Smooth muscle cell (in vitro differentiated cells): ENCODE measurements at regions not wholly inside any gene's neighbourhood (a gene's known extent, or its start where the extent isn't known, plus 50 kb on each side); places are given as distances from the start of the nearest gene placed in this dataset.

Experiments used
- DNase-seq: peaks from one replicate; lab custom pipeline; 2025; ENCODE audit not compliant: unreplicated experiment; lab: John Stamatoyannopoulos, UW
- H2AFZ ChIP-seq: fragments of 200-600 bp; sonication (generic); 2 replicates; pipeline ENCODE4 v1.6.0; 2016; ENCODE audit warnings: antibody characterized with exemption, low read depth, mild to moderate bottlenecking
- H3F3A ChIP-seq: fragments of 200-600 bp; sonication (generic); 2 replicates; pipeline ENCODE4 v1.6.0; 2017; ENCODE audit warnings: antibody characterized with exemption, low read depth
- H3K27ac ChIP-seq: fragments of 200-600 bp; sonication (generic); 2 replicates; pipeline ENCODE4 v1.5.1; 2016; ENCODE audit warnings: low read depth, mild to moderate bottlenecking
- H3K27me3 ChIP-seq: fragments of 200-600 bp; sonication (generic); 2 replicates; pipeline ENCODE4 v1.6.1; 2016; ENCODE audit warnings: low read depth, mild to moderate bottlenecking
- H3K36me3 ChIP-seq: fragments of 200-600 bp; sonication (generic); 2 replicates; pipeline ENCODE4 v1.5.1; 2016; ENCODE audit warnings: low read depth
- H3K4me1 ChIP-seq: fragments of 200-600 bp; sonication (generic); 2 replicates; pipeline ENCODE4 v1.5.1; 2016; ENCODE audit warnings: low read depth
- H3K4me2 ChIP-seq: fragments of 200-600 bp; sonication (generic); 2 replicates; pipeline ENCODE4 v1.6.0; 2016; ENCODE audit warnings: mild to moderate bottlenecking
- H3K4me3 ChIP-seq: fragments of 200-600 bp; sonication (generic); 2 replicates; pipeline ENCODE4 v1.5.1; 2016; ENCODE audit warnings: mild to moderate bottlenecking
- H3K79me2 ChIP-seq: fragments of 200-600 bp; sonication (generic); 2 replicates; pipeline ENCODE4 v1.6.0; 2016; ENCODE audit warnings: low read depth, mild to moderate bottlenecking
- H3K9ac ChIP-seq: fragments of 200-600 bp; sonication (generic); 2 replicates; pipeline ENCODE4 v1.6.0; 2016; ENCODE audit warnings: low read depth
- H3K9me3 ChIP-seq: fragments of 200-600 bp; sonication (generic); replicated peaks from 2 replicates; pipeline ENCODE4 v1.5.1; 2016; ENCODE audit warnings: low read depth
- H4K20me1 ChIP-seq: fragments of 200-600 bp; sonication (generic); 2 replicates; pipeline ENCODE4 v1.6.0; 2016; ENCODE audit warnings: low read depth
- CTCF ChIP-seq: fragments of 200-600 bp; sonication (generic); IDR thresholded peaks from 2 replicates; pipeline ENCODE4 v1.5.1; 2017; ENCODE audit warnings: borderline replicate concordance, mild to moderate bottlenecking, antibody characterized with exemption; ENCODE audit not compliant: insufficient read depth, poor library complexity, severe bottlenecking
- WGBS: methylation state at CpG from one replicate; pipeline ENCODE4 v1.1.7; 2016; ENCODE audit warnings: low lambda C conversion rate; 5-methylcytosine and 5-hydroxymethylcytosine counted together

- Histone ChIP-seq H3K36me3 (no peaks in the 10 kb centered on the region), H3K27ac (no peak overlapping the region), H3K4me2 (no peak overlapping the region), H3K9ac (no peak overlapping the region), H3K4me1 (no peaks in the 10 kb centered on the region), H3K4me3 (no peak overlapping the region), H2AFZ (no peak overlapping the region), H3K27me3 (no peaks in the 10 kb centered on the region), H3F3A (no peaks in the 10 kb centered on the region), H3K9me3 (no peaks in the 10 kb centered on the region), H4K20me1 (no peaks in the 10 kb centered on the region), H3K79me2 (no peaks in the 10 kb centered on the region)
- DNase-seq, result no peak
- TF ChIP-seq CTCF, result no peak
- 83% methylated on average over 4 of the region's 4 CpGs for WGBS
These were observed 383.6 kb upstream of the TPK1 start for GRCh38 chr7:145219461-145219860.

DNA sequence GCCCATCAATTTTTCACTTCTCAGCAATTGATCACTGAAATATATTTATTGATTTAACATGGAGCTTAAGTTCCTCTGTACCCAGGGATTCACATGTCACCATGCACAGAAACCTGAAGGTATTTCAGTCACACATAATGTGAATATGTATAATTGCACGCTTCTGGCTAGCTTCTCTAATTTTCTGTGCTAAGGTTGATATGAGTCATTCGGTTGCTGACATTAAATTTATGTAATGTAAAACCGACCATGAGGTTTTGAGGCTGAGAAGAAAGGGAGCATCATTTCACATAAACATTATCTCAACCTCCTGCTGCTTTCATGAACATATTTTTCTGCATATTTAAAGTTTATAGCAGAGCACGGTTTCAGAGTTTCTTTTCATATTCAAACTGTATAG lies 381.0 kb upstream of the TPK1 start:
- Histone ChIP-seq H3K27me3 (no peaks in the 10 kb centered on the region), H3F3A (no peaks in the 10 kb centered on the region), H3K4me3 (no peak overlapping the region), H3K36me3 (no peaks in the 10 kb centered on the region), H2AFZ (no peak overlapping the region), H3K27ac (no peak overlapping the region), H3K4me1 (no peaks in the 10 kb centered on the region), H3K79me2 (no peaks in the 10 kb centered on the region), H3K9me3 (no peaks in the 10 kb centered on the region), H3K9ac (no peak overlapping the region), H4K20me1 (no peaks in the 10 kb centered on the region), H3K4me2 (no peak overlapping the region)
- 81% methylated on average over 4 of the region's 4 CpGs for WGBS
- DNase-seq, result no peak
- no peak for TF ChIP-seq CTCF

GRCh38 chr7:145212050-145212449 lies 376.2 kb upstream of the TPK1 start:
- TF ChIP-seq CTCF, result no peak
- no peak overlapping the region for H3K4me3 ChIP-seq
- DNase-seq, result no peak
- H3K27me3 ChIP-seq, result no peaks in the 10 kb centered on the region
- no peaks in the 10 kb centered on the region for H3F3A ChIP-seq
- no peaks in the 10 kb centered on the region for H3K79me2 ChIP-seq
- no peaks in the 10 kb centered on the region for H3K9me3 ChIP-seq
- H2AFZ ChIP-seq, result no peak overlapping the region
- no peak overlapping the region for H3K9ac ChIP-seq
- WGBS, result 92% methylated on average over 6 of the region's 6 CpGs
- H3K27ac ChIP-seq, result no peak overlapping the region
- no peak overlapping the region for H3K4me2 ChIP-seq
- no peaks in the 10 kb centered on the region for H3K4me1 ChIP-seq
- H4K20me1 ChIP-seq, result no peaks in the 10 kb centered on the region
- H3K36me3 ChIP-seq, result no peaks in the 10 kb centered on the region

- Histone ChIP-seq H3K4me2 (no peak overlapping the region), H3K27ac (no peak overlapping the region), H4K20me1 (no peaks in the 10 kb centered on the region), H3K4me1 (no peaks in the 10 kb centered on the region), H3K9ac (no peak overlapping the region), H2AFZ (no peak overlapping the region), H3F3A (no peaks in the 10 kb centered on the region), H3K79me2 (no peaks in the 10 kb centered on the region), H3K36me3 (no peaks in the 10 kb centered on the region), H3K27me3 (no peaks in the 10 kb centered on the region), H3K9me3 (no peaks in the 10 kb centered on the region), H3K4me3 (no peak overlapping the region)
- DNase-seq, result no peak
- no peak for TF ChIP-seq CTCF
- 71% methylated on average over 2 of the region's 2 CpGs for WGBS
These were observed 375.4 kb upstream of the TPK1 start for GRCh38 chr7:145211211-145211610.
